ENCODE measurements at regions not wholly inside any gene's neighbourhood (a gene's known extent, or its start where the extent isn't known, plus 50 kb on each side); places are given as distances from the start of the nearest gene placed in this dataset.

- H3K4me3 ChIP-seq (ENCODE audit: low read depth, low read length), result no peak overlapping the region
- no peak for TF ChIP-seq CTCF (IDR thresholded peaks at IDR 0.05; ENCODE audit: low read depth, low read length)
Measured at GRCh38 chr6:71164890-71165289, 123.7 kb upstream of the OGFRL1 start.

- TF ChIP-seq CTCF (IDR thresholded peaks at IDR 0.05; ENCODE audit: low read depth, low read length), result no peak
- no peak overlapping the region for H3K4me3 ChIP-seq (ENCODE audit: low read depth, low read length)
Measured at GRCh38 chr6:71168233-71168765, 120.3 kb upstream of the OGFRL1 start.

GRCh38 chr6:71171497-71172070, 117.0 kb upstream of the OGFRL1 start:
- H3K4me3 ChIP-seq (ENCODE audit: low read depth, low read length), result no peak overlapping the region
- no peak for TF ChIP-seq CTCF (IDR thresholded peaks at IDR 0.05; ENCODE audit: low read depth, low read length)

- no peak for TF ChIP-seq CTCF (IDR thresholded peaks at IDR 0.05; ENCODE audit: low read depth, low read length)
- H3K4me3 ChIP-seq (ENCODE audit: low read depth, low read length), result no peak overlapping the region
Measured at GRCh38 chr6:71179249-71179885, 109.2 kb upstream of the OGFRL1 start.

GRCh38 chr6:71181565-71181964, 107.0 kb upstream of the OGFRL1 start:
- TF ChIP-seq CTCF (IDR thresholded peaks at IDR 0.05; ENCODE audit: low read depth, low read length), result no peak

GRCh38 chr6:71187141-71187540, 101.5 kb upstream of the OGFRL1 start:
- TF ChIP-seq CTCF (IDR thresholded peaks at IDR 0.05; ENCODE audit: low read depth, low read length), result no peak
- H3K4me3 ChIP-seq (ENCODE audit: low read depth, low read length), result no peak overlapping the region

More at GRCh38 chr6:71181565-71181964, 107.0 kb upstream of the OGFRL1 start:
- H3K4me3 ChIP-seq (ENCODE audit: low read depth, low read length), result no peak overlapping the region

- no peak for TF ChIP-seq CTCF (IDR thresholded peaks at IDR 0.05; ENCODE audit: low read depth, low read length)
- H3K4me3 ChIP-seq (ENCODE audit: low read depth, low read length), result no peak overlapping the region
Measured at GRCh38 chr6:71190809-71191208, 97.8 kb upstream of the OGFRL1 start.

All from WI38 (cell line).